ENCODE measurements at regions not wholly inside any gene's neighbourhood (a gene's known extent, or its start where the extent isn't known, plus 50 kb on each side); places are given as distances from the start of the nearest gene placed in this dataset.

- no peaks in the 10 kb centered on the region for H3K9me3 Mint-ChIP-seq
- peaks cover 11% of the 10 kb centered on the region for H3K27me3 Mint-ChIP-seq
- DNase-seq = no peak
- no peak for ATAC-seq
- no peak overlapping the region for H3K27ac Mint-ChIP-seq
- no peaks in the 10 kb centered on the region for H3K4me1 Mint-ChIP-seq
- H3K4me3 Mint-ChIP-seq = no peak overlapping the region
- H3K36me3 Mint-ChIP-seq (ENCODE audit: low read depth) = no peaks in the 10 kb centered on the region
Observed at GRCh38 chr14:94914191-94914590, 144.3 kb upstream of the GSC start.

GRCh38 chr14:94907626-94908261 lies 137.8 kb upstream of the GSC start:
- H3K9me3 Mint-ChIP-seq = no peaks in the 10 kb centered on the region
- H3K4me1 Mint-ChIP-seq = no peaks in the 10 kb centered on the region
- no peak overlapping the region for H3K27ac Mint-ChIP-seq
- no peaks in the 10 kb centered on the region for H3K36me3 Mint-ChIP-seq (ENCODE audit: low read depth)
- H3K27me3 Mint-ChIP-seq = peaks cover 6% of the 10 kb centered on the region
- ATAC-seq (no peak), DNase-seq (no peak)
- H3K4me3 Mint-ChIP-seq = no peak overlapping the region

GRCh38 chr14:94906991-94907587 lies 137.2 kb upstream of the GSC start:
- no peak for ATAC-seq

GRCh38 chr14:94906577-94906976 lies 136.7 kb upstream of the GSC start:
- H3K4me3 Mint-ChIP-seq = no peak overlapping the region
- H3K4me1 Mint-ChIP-seq = no peaks in the 10 kb centered on the region
- no peaks in the 10 kb centered on the region for H3K36me3 Mint-ChIP-seq (ENCODE audit: low read depth)
- peaks cover 2% of the 10 kb centered on the region for H3K27me3 Mint-ChIP-seq
- DNase-seq (no peak), ATAC-seq (no peak)
- no peak overlapping the region for H3K27ac Mint-ChIP-seq
- H3K9me3 Mint-ChIP-seq = no peaks in the 10 kb centered on the region

More at GRCh38 chr14:94906991-94907587, 137.2 kb upstream of the GSC start:
- Mint-ChIP-seq H3K27ac (no peak overlapping the region), H3K36me3 (ENCODE audit: low read depth) (no peaks in the 10 kb centered on the region), H3K9me3 (no peaks in the 10 kb centered on the region), H3K4me1 (no peaks in the 10 kb centered on the region), H3K4me3 (no peak overlapping the region), H3K27me3 (peaks cover 4% of the 10 kb centered on the region)
- DNase-seq = no peak

GRCh38 chr14:94904636-94905035 lies 134.7 kb upstream of the GSC start:
- H3K36me3 Mint-ChIP-seq (ENCODE audit: low read depth) = no peaks in the 10 kb centered on the region
- no peaks in the 10 kb centered on the region for H3K27me3 Mint-ChIP-seq
- no peak for DNase-seq
- no peak overlapping the region for H3K27ac Mint-ChIP-seq
- no peaks in the 10 kb centered on the region for H3K4me1 Mint-ChIP-seq
- ATAC-seq = no peak
- H3K4me3 Mint-ChIP-seq = no peak overlapping the region
- no peaks in the 10 kb centered on the region for H3K9me3 Mint-ChIP-seq

GRCh38 chr14:94903883-94904282 lies 134.0 kb upstream of the GSC start:
- Mint-ChIP-seq H3K36me3 (ENCODE audit: low read depth) (no peaks in the 10 kb centered on the region), H3K4me3 (no peak overlapping the region), H3K27ac (no peak overlapping the region), H3K4me1 (no peaks in the 10 kb centered on the region), H3K9me3 (no peaks in the 10 kb centered on the region), H3K27me3 (no peaks in the 10 kb centered on the region)
- ATAC-seq (no peak), DNase-seq (no peak)

GRCh38 chr14:94903338-94903737 lies 133.4 kb upstream of the GSC start:
- no peak overlapping the region for H3K27ac Mint-ChIP-seq
- H3K36me3 Mint-ChIP-seq (ENCODE audit: low read depth) = no peaks in the 10 kb centered on the region
- no peaks in the 10 kb centered on the region for H3K4me1 Mint-ChIP-seq
- ATAC-seq (no peak), DNase-seq (no peak)
- no peak overlapping the region for H3K4me3 Mint-ChIP-seq
- H3K27me3 Mint-ChIP-seq = no peaks in the 10 kb centered on the region
- no peaks in the 10 kb centered on the region for H3K9me3 Mint-ChIP-seq

- Mint-ChIP-seq H3K27ac (no peak overlapping the region), H3K27me3 (no peaks in the 10 kb centered on the region), H3K4me3 (no peak overlapping the region), H3K36me3 (ENCODE audit: low read depth) (no peaks in the 10 kb centered on the region), H3K4me1 (no peaks in the 10 kb centered on the region), H3K9me3 (no peaks in the 10 kb centered on the region)
- DNase-seq (no peak), ATAC-seq (no peak)
Observed at GRCh38 chr14:94897561-94897960, 127.6 kb upstream of the GSC start.

GRCh38 chr14:94897082-94897481 lies 127.2 kb upstream of the GSC start:
- H3K4me1 Mint-ChIP-seq = no peaks in the 10 kb centered on the region
- DNase-seq (no peak), ATAC-seq (no peak)
- no peaks in the 10 kb centered on the region for H3K9me3 Mint-ChIP-seq
- H3K36me3 Mint-ChIP-seq (ENCODE audit: low read depth) = no peaks in the 10 kb centered on the region
- no peak overlapping the region for H3K4me3 Mint-ChIP-seq
- no peaks in the 10 kb centered on the region for H3K27me3 Mint-ChIP-seq
- H3K27ac Mint-ChIP-seq = no peak overlapping the region

- ATAC-seq (no peak), DNase-seq (no peak)
- Mint-ChIP-seq H3K27ac (no peak overlapping the region), H3K27me3 (no peaks in the 10 kb centered on the region), H3K36me3 (ENCODE audit: low read depth) (no peaks in the 10 kb centered on the region), H3K4me1 (no peaks in the 10 kb centered on the region), H3K4me3 (no peak overlapping the region), H3K9me3 (no peaks in the 10 kb centered on the region)
Observed at GRCh38 chr14:94893411-94894160, 123.7 kb upstream of the GSC start.

- H3K4me3 Mint-ChIP-seq = no peak overlapping the region
- ATAC-seq (no peak), DNase-seq (no peak)
- H3K36me3 Mint-ChIP-seq (ENCODE audit: low read depth) = no peaks in the 10 kb centered on the region
- no peaks in the 10 kb centered on the region for H3K4me1 Mint-ChIP-seq
- peaks cover 2% of the 10 kb centered on the region for H3K27me3 Mint-ChIP-seq
- H3K9me3 Mint-ChIP-seq = no peaks in the 10 kb centered on the region
- H3K27ac Mint-ChIP-seq = no peak overlapping the region
Observed at GRCh38 chr14:94890785-94891184, 120.9 kb upstream of the GSC start.

GRCh38 chr14:94889520-94890312 lies 119.8 kb upstream of the GSC start:
- H3K27me3 Mint-ChIP-seq = peaks cover 2% of the 10 kb centered on the region
- DNase-seq (no peak), ATAC-seq (no peak)
- no peaks in the 10 kb centered on the region for H3K4me1 Mint-ChIP-seq
- H3K4me3 Mint-ChIP-seq = no peak overlapping the region
- H3K27ac Mint-ChIP-seq = no peak overlapping the region
- no peaks in the 10 kb centered on the region for H3K9me3 Mint-ChIP-seq
- no peaks in the 10 kb centered on the region for H3K36me3 Mint-ChIP-seq (ENCODE audit: low read depth)

- no peaks in the 10 kb centered on the region for H3K4me1 Mint-ChIP-seq
- no peak overlapping the region for H3K4me3 Mint-ChIP-seq
- no peak overlapping the region for H3K27ac Mint-ChIP-seq
- H3K36me3 Mint-ChIP-seq (ENCODE audit: low read depth) = no peaks in the 10 kb centered on the region
- no peak for ATAC-seq
- H3K27me3 Mint-ChIP-seq = peaks cover 2% of the 10 kb centered on the region
- no peaks in the 10 kb centered on the region for H3K9me3 Mint-ChIP-seq
- no peak for DNase-seq
Observed at GRCh38 chr14:94888121-94888520, 118.2 kb upstream of the GSC start.

GRCh38 chr14:94887591-94887990 lies 117.7 kb upstream of the GSC start:
- peaks cover 2% of the 10 kb centered on the region for H3K27me3 Mint-ChIP-seq

GRCh38 chr14:94886931-94887330 lies 117.0 kb upstream of the GSC start:
- Mint-ChIP-seq H3K4me1 (no peaks in the 10 kb centered on the region), H3K36me3 (ENCODE audit: low read depth) (no peaks in the 10 kb centered on the region), H3K27me3 (peaks cover 2% of the 10 kb centered on the region), H3K27ac (no peak overlapping the region), H3K4me3 (no peak overlapping the region), H3K9me3 (no peaks in the 10 kb centered on the region)
- DNase-seq (no peak), ATAC-seq (no peak)

More at GRCh38 chr14:94887591-94887990, 117.7 kb upstream of the GSC start:
- DNase-seq = no peak
- Mint-ChIP-seq H3K9me3 (no peaks in the 10 kb centered on the region), H3K36me3 (ENCODE audit: low read depth) (no peaks in the 10 kb centered on the region), H3K4me1 (no peaks in the 10 kb centered on the region), H3K4me3 (no peak overlapping the region), H3K27ac (no peak overlapping the region)
- no peak for ATAC-seq

Measured in activated naive CD8-positive, alpha-beta T cell treated with anti-CD3 and anti-CD28 coated beads, Interleukin-2, amount 50 U/mL, for 24 hours (primary cell).